ENCODE measurements at regions not wholly inside any gene's neighbourhood (a gene's known extent, or its start where the extent isn't known, plus 50 kb on each side); places are given as distances from the start of the nearest gene placed in this dataset.

DNA sequence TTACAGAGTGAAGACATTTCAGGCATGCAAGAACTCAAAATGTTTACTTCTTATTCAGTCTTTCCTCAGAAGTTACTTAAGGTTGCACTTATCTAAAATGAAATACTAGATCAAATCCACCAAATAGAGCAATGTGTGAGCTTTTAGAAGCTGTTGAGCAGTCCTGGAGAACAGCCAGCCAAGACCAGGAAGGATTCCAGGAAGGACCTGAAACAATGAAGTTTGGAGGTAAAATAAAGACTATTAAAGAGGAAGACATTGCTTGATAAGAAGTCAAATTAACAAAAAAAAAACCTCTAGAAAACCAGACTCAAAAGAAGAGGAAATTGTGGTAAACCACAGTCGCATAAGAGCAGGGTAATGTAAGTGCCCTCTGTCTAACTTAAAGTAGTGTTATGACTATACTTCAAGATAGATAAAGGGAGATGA lies 156.2 kb upstream of the S1PR3 start:
- no peak for TF ChIP-seq EZH2 (IDR thresholded peaks at IDR 0.05; ENCODE audit: borderline replicate concordance, insufficient read depth, low read depth, low read length, poor library complexity, severe bottlenecking)
- TF ChIP-seq, protein P1, sequence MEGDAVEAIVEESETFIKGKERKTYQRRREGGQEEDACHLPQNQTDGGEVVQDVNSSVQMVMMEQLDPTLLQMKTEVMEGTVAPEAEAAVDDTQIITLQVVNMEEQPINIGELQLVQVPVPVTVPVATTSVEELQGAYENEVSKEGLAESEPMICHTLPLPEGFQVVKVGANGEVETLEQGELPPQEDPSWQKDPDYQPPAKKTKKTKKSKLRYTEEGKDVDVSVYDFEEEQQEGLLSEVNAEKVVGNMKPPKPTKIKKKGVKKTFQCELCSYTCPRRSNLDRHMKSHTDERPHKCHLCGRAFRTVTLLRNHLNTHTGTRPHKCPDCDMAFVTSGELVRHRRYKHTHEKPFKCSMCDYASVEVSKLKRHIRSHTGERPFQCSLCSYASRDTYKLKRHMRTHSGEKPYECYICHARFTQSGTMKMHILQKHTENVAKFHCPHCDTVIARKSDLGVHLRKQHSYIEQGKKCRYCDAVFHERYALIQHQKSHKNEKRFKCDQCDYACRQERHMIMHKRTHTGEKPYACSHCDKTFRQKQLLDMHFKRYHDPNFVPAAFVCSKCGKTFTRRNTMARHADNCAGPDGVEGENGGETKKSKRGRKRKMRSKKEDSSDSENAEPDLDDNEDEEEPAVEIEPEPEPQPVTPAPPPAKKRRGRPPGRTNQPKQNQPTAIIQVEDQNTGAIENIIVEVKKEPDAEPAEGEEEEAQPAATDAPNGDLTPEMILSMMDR (IDR thresholded peaks at IDR 0.05) = no peak
- H2AFZ ChIP-seq (ENCODE audit: insufficient read depth, low read depth, low read length, poor library complexity, severe bottlenecking) = no peak overlapping the region
- ChIA-PET CTCF (no interaction called here), POLR2A (no interaction called here)
- Mint-ChIP-seq H3K4me3 (no peak overlapping the region), H3K9me3 (ENCODE audit: insufficient read depth) (no peaks in the 10 kb centered on the region), H3K4me1 (peaks cover 15% of the 10 kb centered on the region), H3K27me3 (peaks cover 45% of the 10 kb centered on the region), H3K27ac (peak overlapping the region; percentile 7)
- peaks cover 0 to 12% (median 0%) of the 10 kb centered on the region in 3 donors for H3K9me3 ChIP-seq (ENCODE audit: control extremely low read depth in 1 of 3, control insufficient read depth in 2 of 3, insufficient read depth in 1 of 3, low read length in 2 of 3)
- peak; percentile 47 for ATAC-seq (ENCODE audit: low read depth)
- DNase-seq = peak; percentile 65
- no peaks in the 10 kb centered on the region for H4K20me1 ChIP-seq (ENCODE audit: control insufficient read depth, insufficient read depth, low read length, poor library complexity, severe bottlenecking)
- peaks cover 0 to 39% (median 26%) of the 10 kb centered on the region in 4 experiments for H3K27me3 ChIP-seq (replicated peaks in 1 of 4; ENCODE audit: control extremely low read depth in 1 of 4, control insufficient read depth in 3 of 4, insufficient read depth in 4 of 4, low read length in 3 of 4)
- H3K36me3 ChIP-seq (replicated peaks in 1 of 2; ENCODE audit: control extremely low read depth in 1 of 2, control insufficient read depth in 1 of 2, extremely low read depth in 1 of 2, insufficient read depth in 2 of 2, low read length in 1 of 2) = no peaks in the 10 kb centered on the region
- intact Hi-C loops (cut with micrococcal nuclease) = no loop called here
- H3K4me1 ChIP-seq (ENCODE audit: control insufficient read depth in 2 of 2, insufficient read depth in 2 of 2, low read length in 2 of 2) = peaks cover 30 to 34% of the 10 kb centered on the region in 2 donors
- WGBS (ENCODE audit: insufficient coverage) = no CpG with 5 or more reads among the region's 1 CpG
- no peaks in the 10 kb centered on the region for H3K79me2 ChIP-seq (ENCODE audit: control insufficient read depth, insufficient read depth, low read length)
- peak overlapping the region; percentile 36 for H3K4me2 ChIP-seq (replicated peaks; ENCODE audit: low read depth, low read length, poor library complexity, severe bottlenecking)
- H3K4me3 ChIP-seq (ENCODE audit: control extremely low read depth in 1 of 5, extremely low read depth in 1 of 5, insufficient read depth in 1 of 5, low read depth in 2 of 5, low read length in 4 of 5) = no peak overlapping the region
- H3K27ac ChIP-seq (ENCODE audit: low read length in 2 of 2) = no peak overlapping the region
- no peak overlapping the region for H3K9ac ChIP-seq (ENCODE audit: low read length)

DNA sequence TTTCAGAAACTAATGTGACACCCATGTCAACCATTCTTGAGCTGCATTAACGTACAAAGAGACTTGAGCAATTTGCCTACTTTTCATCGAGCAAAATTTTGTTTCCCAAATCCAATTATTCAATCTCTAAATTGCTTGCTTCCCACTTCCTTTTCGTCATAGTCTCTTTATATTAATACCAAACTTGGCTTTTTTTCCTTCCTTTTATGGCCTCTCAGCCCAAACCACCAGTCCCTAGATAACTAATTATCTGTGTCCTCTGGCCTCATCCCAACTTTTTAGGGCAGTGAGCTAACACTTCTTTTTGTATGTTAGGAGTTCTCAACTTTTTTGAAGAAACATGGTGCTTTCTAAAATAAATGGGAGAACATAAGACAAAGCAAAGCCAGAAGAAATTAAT lies 155.5 kb upstream of the S1PR3 start:
- POLR2A ChIA-PET = no interaction called here
- H3K27ac Mint-ChIP-seq = no peak overlapping the region
- H3K27me3 Mint-ChIP-seq = peaks cover 41% of the 10 kb centered on the region

More for the DNA sequence above, 155.5 kb upstream of the S1PR3 start:
- no peaks in the 10 kb centered on the region for H3K36me3 ChIP-seq (replicated peaks in 1 of 2; ENCODE audit: control extremely low read depth in 1 of 2, control insufficient read depth in 1 of 2, extremely low read depth in 1 of 2, insufficient read depth in 2 of 2, low read length in 1 of 2)
- Mint-ChIP-seq H3K4me3 (no peak overlapping the region), H3K9me3 (ENCODE audit: insufficient read depth) (no peaks in the 10 kb centered on the region), H3K4me1 (peaks cover 15% of the 10 kb centered on the region)
- ATAC-seq (ENCODE audit: low read depth) (no peak), DNase-seq (no peak)
- WGBS (ENCODE audit: insufficient coverage) = 25% methylated on average over 2 of the region's 3 CpGs
- peaks cover 0 to 14% (median 0%) of the 10 kb centered on the region in 3 donors for H3K9me3 ChIP-seq (ENCODE audit: control extremely low read depth in 1 of 3, control insufficient read depth in 2 of 3, insufficient read depth in 1 of 3, low read length in 2 of 3)
- no peak overlapping the region for H3K9ac ChIP-seq (ENCODE audit: low read length)
- peaks cover 30 to 33% of the 10 kb centered on the region in 2 donors for H3K4me1 ChIP-seq (ENCODE audit: control insufficient read depth in 2 of 2, insufficient read depth in 2 of 2, low read length in 2 of 2)
- TF ChIP-seq, protein P1 (IDR thresholded peaks at IDR 0.05) = no peak
- no peak for TF ChIP-seq EZH2 (IDR thresholded peaks at IDR 0.05; ENCODE audit: borderline replicate concordance, insufficient read depth, low read depth, low read length, poor library complexity, severe bottlenecking)
- no peaks in the 10 kb centered on the region for H3K79me2 ChIP-seq (ENCODE audit: control insufficient read depth, insufficient read depth, low read length)
- H3K27ac ChIP-seq (ENCODE audit: low read length in 2 of 2) = no peak overlapping the region
- no peaks in the 10 kb centered on the region for H4K20me1 ChIP-seq (ENCODE audit: control insufficient read depth, insufficient read depth, low read length, poor library complexity, severe bottlenecking)
- H3K4me3 ChIP-seq (ENCODE audit: control extremely low read depth in 1 of 5, extremely low read depth in 1 of 5, insufficient read depth in 1 of 5, low read depth in 2 of 5, low read length in 4 of 5) = no peak overlapping the region
- no peak overlapping the region for H3K4me2 ChIP-seq (replicated peaks; ENCODE audit: low read depth, low read length, poor library complexity, severe bottlenecking)
- intact Hi-C loops (cut with micrococcal nuclease) = no loop called here
- no peak overlapping the region for H2AFZ ChIP-seq (ENCODE audit: insufficient read depth, low read depth, low read length, poor library complexity, severe bottlenecking)
- peaks cover 0 to 34% (median 22%) of the 10 kb centered on the region in 4 experiments for H3K27me3 ChIP-seq (replicated peaks in 1 of 4; ENCODE audit: control extremely low read depth in 1 of 4, control insufficient read depth in 3 of 4, insufficient read depth in 4 of 4, low read length in 3 of 4)
- CTCF ChIA-PET = no interaction called here

Data from B cell (primary cell).